ENCODE measurements at regions not wholly inside any gene's neighbourhood (a gene's known extent, or its start where the extent isn't known, plus 50 kb on each side); places are given as distances from the start of the nearest gene placed in this dataset.

DNA sequence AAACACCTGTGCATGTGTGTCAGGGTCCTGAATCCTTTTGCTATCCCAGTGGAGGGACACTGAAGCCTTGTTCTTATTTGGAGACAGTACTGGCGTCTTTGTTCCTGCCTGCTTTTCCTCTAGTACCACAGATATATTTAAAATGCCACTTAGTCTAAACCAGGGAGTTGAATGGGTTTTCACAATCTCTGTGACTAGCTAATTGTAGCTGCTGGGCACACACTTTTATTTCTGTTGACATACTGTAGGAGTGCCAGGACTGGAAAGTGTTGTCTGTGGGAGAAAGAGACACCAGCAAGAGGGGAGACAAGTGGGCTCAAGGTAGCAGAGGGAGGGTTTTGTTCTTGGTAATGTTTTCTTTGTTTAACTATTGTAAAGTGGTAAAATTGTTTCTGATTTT is 174.0 kb upstream of the SV2C start:
- H4K20me1 ChIP-seq (replicated peaks; ENCODE audit: insufficient read depth): no peaks in the 10 kb centered on the region
- H3K4me3 ChIP-seq: no peak overlapping the region
- no peaks in the 10 kb centered on the region for H3K36me3 ChIP-seq (ENCODE audit: insufficient read depth)
- H3K4me2 ChIP-seq: no peak overlapping the region
- TF ChIP-seq EZH2 (IDR thresholded peaks at IDR 0.05; ENCODE audit: low read depth, unreplicated experiment) (no peak), EZH2phosphoT487 (IDR thresholded peaks at IDR 0.05; ENCODE audit: unreplicated experiment) (no peak), POLR2AphosphoS5 (IDR thresholded peaks at IDR 0.05; ENCODE audit: low read depth) (no peak), STAT1 (IDR thresholded peaks at IDR 0.05; ENCODE audit: unreplicated experiment) (no peak)
- H2AFZ ChIP-seq: no peak overlapping the region
- no peaks in the 10 kb centered on the region for H3F3A ChIP-seq (replicated peaks; ENCODE audit: low read depth)
- ATAC-seq (no peak), DNase-seq (ENCODE audit: low spot score) (no peak)
- no peak overlapping the region for H3K27ac ChIP-seq (ENCODE audit: low read depth)
- H3K9me2 ChIP-seq (ENCODE audit: insufficient read depth): peaks cover 7% of the 10 kb centered on the region; the same call in 1 of the 2 replicates
- H3K4me1 Mint-ChIP-seq: no peaks in the 10 kb centered on the region
- no peaks in the 10 kb centered on the region for H3K36me3 Mint-ChIP-seq (ENCODE audit: low read depth)
- no peaks in the 10 kb centered on the region for H3K27me3 ChIP-seq (ENCODE audit: insufficient read depth)
- no peak overlapping the region for H3K4me3 Mint-ChIP-seq
- H3K27me3 Mint-ChIP-seq (ENCODE audit: insufficient read depth, low read depth, poor library complexity): peaks cover 2% of the 10 kb centered on the region
- H3K9me3 Mint-ChIP-seq: peaks cover 3% of the 10 kb centered on the region; the same call in 2 of the 3 replicates
- H3K27ac Mint-ChIP-seq: no peak overlapping the region
- H3K79me2 ChIP-seq (replicated peaks; ENCODE audit: insufficient read depth): no peaks in the 10 kb centered on the region
- no peaks in the 10 kb centered on the region for H3K4me1 ChIP-seq (ENCODE audit: insufficient read depth)

DNA sequence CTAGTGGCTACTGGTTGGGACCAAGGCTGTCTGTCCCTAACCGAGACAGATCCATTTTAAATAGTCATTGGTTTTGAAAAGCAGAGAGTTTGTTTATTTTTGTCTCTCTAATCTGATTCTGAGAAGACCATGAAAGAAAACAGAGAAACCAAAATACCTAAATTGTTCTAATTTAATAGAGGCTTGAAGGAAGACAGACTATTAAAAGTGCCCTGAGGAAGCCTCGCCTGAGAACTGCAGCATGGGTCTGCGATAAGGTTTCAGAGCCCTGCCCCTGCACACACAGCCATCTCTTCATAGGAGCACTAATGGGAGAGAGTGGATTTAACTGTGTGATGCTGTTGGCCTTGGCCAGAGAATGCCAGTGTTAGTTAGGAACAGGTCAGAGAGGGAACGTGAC is 175.5 kb upstream of the SV2C start:
- no peak overlapping the region for H3K27ac ChIP-seq (ENCODE audit: low read depth)
- no peaks in the 10 kb centered on the region; the same call in 1 of the 2 replicates for H3K36me3 ChIP-seq (ENCODE audit: insufficient read depth)
- no peaks in the 10 kb centered on the region for H3F3A ChIP-seq (replicated peaks; ENCODE audit: low read depth)
- Mint-ChIP-seq H3K27ac (no peak overlapping the region), H3K4me3 (no peak overlapping the region), H3K27me3 (ENCODE audit: insufficient read depth, low read depth, poor library complexity) (peaks cover 2% of the 10 kb centered on the region), H3K9me3 (peaks cover 7% of the 10 kb centered on the region), H3K4me1 (no peaks in the 10 kb centered on the region), H3K36me3 (ENCODE audit: low read depth) (no peaks in the 10 kb centered on the region)
- H3K4me2 ChIP-seq: no peak overlapping the region
- no peak for DNase-seq (ENCODE audit: low spot score)
- peaks cover 7% of the 10 kb centered on the region; the same call in 1 of the 2 replicates for H3K9me2 ChIP-seq (ENCODE audit: insufficient read depth)
- H3K4me3 ChIP-seq: no peak overlapping the region
- H3K27me3 ChIP-seq (ENCODE audit: insufficient read depth): no peaks in the 10 kb centered on the region
- H2AFZ ChIP-seq: no peak overlapping the region
- H3K4me1 ChIP-seq (ENCODE audit: insufficient read depth): no peaks in the 10 kb centered on the region
- H3K79me2 ChIP-seq (replicated peaks; ENCODE audit: insufficient read depth): no peaks in the 10 kb centered on the region
- no peak for ATAC-seq
- no peaks in the 10 kb centered on the region for H4K20me1 ChIP-seq (replicated peaks; ENCODE audit: insufficient read depth)
- TF ChIP-seq JUNB (IDR thresholded peaks at IDR 0.05; ENCODE audit: unreplicated experiment) (no peak), ZNF331 (CRISPR knock-in tag; IDR thresholded peaks at IDR 0.05; ENCODE audit: low read depth) (no peak), ZNF114 (CRISPR knock-in tag; IDR thresholded peaks at IDR 0.05) (no peak), CREB1 (CRISPR knock-in tag; IDR thresholded peaks at IDR 0.05; ENCODE audit: low read depth) (no peak), STAT1 (IDR thresholded peaks at IDR 0.05; ENCODE audit: unreplicated experiment) (no peak)
- TF ChIP-seq, protein P1, sequence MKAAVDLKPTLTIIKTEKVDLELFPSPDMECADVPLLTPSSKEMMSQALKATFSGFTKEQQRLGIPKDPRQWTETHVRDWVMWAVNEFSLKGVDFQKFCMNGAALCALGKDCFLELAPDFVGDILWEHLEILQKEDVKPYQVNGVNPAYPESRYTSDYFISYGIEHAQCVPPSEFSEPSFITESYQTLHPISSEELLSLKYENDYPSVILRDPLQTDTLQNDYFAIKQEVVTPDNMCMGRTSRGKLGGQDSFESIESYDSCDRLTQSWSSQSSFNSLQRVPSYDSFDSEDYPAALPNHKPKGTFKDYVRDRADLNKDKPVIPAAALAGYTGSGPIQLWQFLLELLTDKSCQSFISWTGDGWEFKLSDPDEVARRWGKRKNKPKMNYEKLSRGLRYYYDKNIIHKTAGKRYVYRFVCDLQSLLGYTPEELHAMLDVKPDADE (IDR thresholded peaks at IDR 0.05): no peak
- TF ChIP-seq, protein P2, sequence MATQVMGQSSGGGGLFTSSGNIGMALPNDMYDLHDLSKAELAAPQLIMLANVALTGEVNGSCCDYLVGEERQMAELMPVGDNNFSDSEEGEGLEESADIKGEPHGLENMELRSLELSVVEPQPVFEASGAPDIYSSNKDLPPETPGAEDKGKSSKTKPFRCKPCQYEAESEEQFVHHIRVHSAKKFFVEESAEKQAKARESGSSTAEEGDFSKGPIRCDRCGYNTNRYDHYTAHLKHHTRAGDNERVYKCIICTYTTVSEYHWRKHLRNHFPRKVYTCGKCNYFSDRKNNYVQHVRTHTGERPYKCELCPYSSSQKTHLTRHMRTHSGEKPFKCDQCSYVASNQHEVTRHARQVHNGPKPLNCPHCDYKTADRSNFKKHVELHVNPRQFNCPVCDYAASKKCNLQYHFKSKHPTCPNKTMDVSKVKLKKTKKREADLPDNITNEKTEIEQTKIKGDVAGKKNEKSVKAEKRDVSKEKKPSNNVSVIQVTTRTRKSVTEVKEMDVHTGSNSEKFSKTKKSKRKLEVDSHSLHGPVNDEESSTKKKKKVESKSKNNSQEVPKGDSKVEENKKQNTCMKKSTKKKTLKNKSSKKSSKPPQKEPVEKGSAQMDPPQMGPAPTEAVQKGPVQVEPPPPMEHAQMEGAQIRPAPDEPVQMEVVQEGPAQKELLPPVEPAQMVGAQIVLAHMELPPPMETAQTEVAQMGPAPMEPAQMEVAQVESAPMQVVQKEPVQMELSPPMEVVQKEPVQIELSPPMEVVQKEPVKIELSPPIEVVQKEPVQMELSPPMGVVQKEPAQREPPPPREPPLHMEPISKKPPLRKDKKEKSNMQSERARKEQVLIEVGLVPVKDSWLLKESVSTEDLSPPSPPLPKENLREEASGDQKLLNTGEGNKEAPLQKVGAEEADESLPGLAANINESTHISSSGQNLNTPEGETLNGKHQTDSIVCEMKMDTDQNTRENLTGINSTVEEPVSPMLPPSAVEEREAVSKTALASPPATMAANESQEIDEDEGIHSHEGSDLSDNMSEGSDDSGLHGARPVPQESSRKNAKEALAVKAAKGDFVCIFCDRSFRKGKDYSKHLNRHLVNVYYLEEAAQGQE (IDR thresholded peaks at IDR 0.05; ENCODE audit: unreplicated experiment): no peak
- TF ChIP-seq, protein P3, sequence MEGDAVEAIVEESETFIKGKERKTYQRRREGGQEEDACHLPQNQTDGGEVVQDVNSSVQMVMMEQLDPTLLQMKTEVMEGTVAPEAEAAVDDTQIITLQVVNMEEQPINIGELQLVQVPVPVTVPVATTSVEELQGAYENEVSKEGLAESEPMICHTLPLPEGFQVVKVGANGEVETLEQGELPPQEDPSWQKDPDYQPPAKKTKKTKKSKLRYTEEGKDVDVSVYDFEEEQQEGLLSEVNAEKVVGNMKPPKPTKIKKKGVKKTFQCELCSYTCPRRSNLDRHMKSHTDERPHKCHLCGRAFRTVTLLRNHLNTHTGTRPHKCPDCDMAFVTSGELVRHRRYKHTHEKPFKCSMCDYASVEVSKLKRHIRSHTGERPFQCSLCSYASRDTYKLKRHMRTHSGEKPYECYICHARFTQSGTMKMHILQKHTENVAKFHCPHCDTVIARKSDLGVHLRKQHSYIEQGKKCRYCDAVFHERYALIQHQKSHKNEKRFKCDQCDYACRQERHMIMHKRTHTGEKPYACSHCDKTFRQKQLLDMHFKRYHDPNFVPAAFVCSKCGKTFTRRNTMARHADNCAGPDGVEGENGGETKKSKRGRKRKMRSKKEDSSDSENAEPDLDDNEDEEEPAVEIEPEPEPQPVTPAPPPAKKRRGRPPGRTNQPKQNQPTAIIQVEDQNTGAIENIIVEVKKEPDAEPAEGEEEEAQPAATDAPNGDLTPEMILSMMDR (conservative IDR thresholded peaks at IDR 0.05; ENCODE audit: low read depth in 2 of 2): no peak
